GM12878 (cell line): ENCODE measurements at regions not wholly inside any gene's neighbourhood (a gene's known extent, or its start where the extent isn't known, plus 50 kb on each side); places are given as distances from the start of the nearest gene placed in this dataset. TPM values are rescaled to one million over a fixed set of nuclear protein-coding genes. Genes with fewer than 3 reads are reported as not detected.

ENCODE experiments used
- small RNA-seq: library from RNA; depleted of rRNA; stranded (forward); fragments of <200 nt; gene quantifications from one replicate; pipeline ENCODE3, GENCODE V24; 2014

Small RNA genes in the stretch of these regions (small RNA-seq; reads per million reads assigned to genes)
- gene RN7SKP89: not detected
